Keratinocyte (primary cell): ENCODE measurements at regions not wholly inside any gene's neighbourhood (a gene's known extent, or its start where the extent isn't known, plus 50 kb on each side); places are given as distances from the start of the nearest gene placed in this dataset.

Experiments used
- DNase-seq: peaks from one replicate; pipeline ENCODE4 v3.0.0-alpha.2; 2011; ENCODE audit warnings: low read depth, missing footprints, low spot score
- FAIRE-seq: peaks from 2 replicates; lab custom pipeline; 2011; peaks lifted over from hg19 to GRCh38; lab: Jason Lieb, UNC
- H2AFZ ChIP-seq: 2 replicates; pipeline ENCODE4 v1.6.0; 2012; ENCODE audit warnings: low read length, control low read depth, inconsistent platforms; ENCODE audit not compliant: control insufficient read depth
- H3K27ac ChIP-seq: 2 replicates; pipeline ENCODE4 v1.5.1; 2011; ENCODE audit warnings: low read length; ENCODE audit not compliant: control insufficient read depth, insufficient read depth
- H3K27me3 ChIP-seq: 3 replicates; pipeline ENCODE4 v1.6.0; 2011; ENCODE audit warnings: low read length; ENCODE audit not compliant: control insufficient read depth, insufficient read depth; ENCODE audit errors: extremely low read depth
- H3K36me3 ChIP-seq, 2 experiments: 2 replicates in 1 of 2; 3 replicates in 1 of 2; pipeline ENCODE4 v1.5.1; 2011; ENCODE audit warnings: low read length in 2 of 2, mild to moderate bottlenecking in 1 of 2; ENCODE audit not compliant: control insufficient read depth in 2 of 2, insufficient read depth in 2 of 2; ENCODE audit errors: extremely low read depth in 1 of 2
- H3K4me1 ChIP-seq: 3 replicates; pipeline ENCODE4 v1.5.1; 2011; ENCODE audit warnings: low read length; ENCODE audit not compliant: control insufficient read depth, insufficient read depth; ENCODE audit errors: extremely low read depth
- H3K4me2 ChIP-seq: 3 replicates; pipeline ENCODE4 v1.6.0; 2011; ENCODE audit warnings: low read depth, low read length; ENCODE audit not compliant: control insufficient read depth, insufficient read depth; ENCODE audit errors: extremely low read depth
- H3K4me3 ChIP-seq, 3 experiments: fragments of 200-600 bp in 1 of 3; sonication (generic) in 1 of 3; 2 replicates in 2 of 3; 3 replicates in 1 of 3; pipeline ENCODE4 v1.5.1; 2011 to 2016; ENCODE audit warnings: low read length in 3 of 3, mild to moderate bottlenecking in 3 of 3, control low read depth in 2 of 3, inconsistent platforms in 1 of 3, low read depth in 1 of 3, mixed read lengths in 1 of 3, mixed run types in 1 of 3, moderate library complexity in 1 of 3; ENCODE audit not compliant: control insufficient read depth in 2 of 3, insufficient read depth in 2 of 3; ENCODE audit errors: extremely low read depth in 1 of 3
- H3K79me2 ChIP-seq: 2 replicates; pipeline ENCODE4 v1.6.0; 2012; ENCODE audit warnings: low read length; ENCODE audit not compliant: control insufficient read depth, insufficient read depth
- H3K9ac ChIP-seq: 3 replicates; pipeline ENCODE4 v1.6.0; 2011; ENCODE audit warnings: low read length; ENCODE audit not compliant: control insufficient read depth, insufficient read depth; ENCODE audit errors: extremely low read depth
- H3K9me1 ChIP-seq: 3 replicates; pipeline ENCODE4 v1.6.0; 2011; ENCODE audit warnings: low read length; ENCODE audit not compliant: control insufficient read depth, insufficient read depth; ENCODE audit errors: extremely low read depth
- H3K9me3 ChIP-seq: 2 replicates; pipeline ENCODE4 v1.5.1; 2012; ENCODE audit warnings: low read depth, low read length; ENCODE audit not compliant: control insufficient read depth
- H4K20me1 ChIP-seq: 3 replicates; pipeline ENCODE4 v1.6.0; 2011; ENCODE audit warnings: low read length; ENCODE audit not compliant: control insufficient read depth, insufficient read depth; ENCODE audit errors: extremely low read depth
- EZH2 ChIP-seq: IDR thresholded peaks from one replicate; pipeline ENCODE4 v1.6.1; 2012; ENCODE audit warnings: inconsistent platforms, mild to moderate bottlenecking, low read length, moderate library complexity
- dilution Hi-C: fragments of 300-500 bp; cut with MboI; formaldehyde crosslinking; loops from one replicate; pipeline ENCODE4 v1.7.0; 2020; ENCODE audit warnings: low sequenced_read_pairs; ENCODE audit not compliant: extremely low pct_ligation_motif_present
- TF ChIP-seq, protein P1 (sequence below), 3 experiments: IDR thresholded peaks in 1 of 3; conservative IDR thresholded peaks in 1 of 3; optimal IDR thresholded peaks in 1 of 3; 2 replicates in 2 of 3; 3 replicates in 1 of 3; pipeline versions ENCODE3 to v1.5.1; 2011; ENCODE audit warnings: low read length in 3 of 3, mild to moderate bottlenecking in 3 of 3, moderate library complexity in 2 of 3, control low read depth in 1 of 3, inconsistent platforms in 1 of 3; ENCODE audit not compliant: insufficient read depth in 2 of 3; ENCODE audit errors: extremely low read depth in 1 of 3

DNA sequence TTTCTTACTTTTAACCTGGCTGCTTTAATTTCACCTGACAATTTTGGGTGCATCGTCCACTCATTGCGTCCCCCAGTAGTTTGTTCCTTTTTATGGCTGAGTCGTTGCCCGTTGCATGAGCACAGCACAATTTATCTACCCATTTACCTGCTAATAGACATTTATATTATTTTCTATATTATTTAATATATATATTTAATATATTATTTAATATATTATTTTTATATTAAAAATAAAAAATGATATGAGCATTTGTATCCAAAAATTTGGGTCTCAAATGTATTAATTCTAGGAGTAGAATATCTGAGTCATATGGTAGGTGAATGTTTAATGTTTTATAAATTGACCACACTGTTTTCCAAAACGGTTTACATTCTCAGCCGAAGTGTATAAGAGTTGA lies 300.2 kb downstream of the THBS2 start:
- Histone ChIP-seq H3K4me2 (no peak overlapping the region), H3K9ac (no peak overlapping the region), H3K27me3 (peaks cover 5% of the 10 kb centered on the region), H3K9me1 (no peaks in the 10 kb centered on the region), H3K36me3 (no peaks in the 10 kb centered on the region), H3K4me1 (peaks cover 4% of the 10 kb centered on the region), H3K9me3 (no peaks in the 10 kb centered on the region), H3K79me2 (no peaks in the 10 kb centered on the region), H4K20me1 (no peaks in the 10 kb centered on the region), H3K27ac (no peak overlapping the region), H3K4me3 (no peak overlapping the region), H2AFZ (no peak overlapping the region)
- DNase-seq = no peak
- FAIRE-seq = no peak
- dilution Hi-C loops = no loop called here
- TF ChIP-seq, protein P1, sequence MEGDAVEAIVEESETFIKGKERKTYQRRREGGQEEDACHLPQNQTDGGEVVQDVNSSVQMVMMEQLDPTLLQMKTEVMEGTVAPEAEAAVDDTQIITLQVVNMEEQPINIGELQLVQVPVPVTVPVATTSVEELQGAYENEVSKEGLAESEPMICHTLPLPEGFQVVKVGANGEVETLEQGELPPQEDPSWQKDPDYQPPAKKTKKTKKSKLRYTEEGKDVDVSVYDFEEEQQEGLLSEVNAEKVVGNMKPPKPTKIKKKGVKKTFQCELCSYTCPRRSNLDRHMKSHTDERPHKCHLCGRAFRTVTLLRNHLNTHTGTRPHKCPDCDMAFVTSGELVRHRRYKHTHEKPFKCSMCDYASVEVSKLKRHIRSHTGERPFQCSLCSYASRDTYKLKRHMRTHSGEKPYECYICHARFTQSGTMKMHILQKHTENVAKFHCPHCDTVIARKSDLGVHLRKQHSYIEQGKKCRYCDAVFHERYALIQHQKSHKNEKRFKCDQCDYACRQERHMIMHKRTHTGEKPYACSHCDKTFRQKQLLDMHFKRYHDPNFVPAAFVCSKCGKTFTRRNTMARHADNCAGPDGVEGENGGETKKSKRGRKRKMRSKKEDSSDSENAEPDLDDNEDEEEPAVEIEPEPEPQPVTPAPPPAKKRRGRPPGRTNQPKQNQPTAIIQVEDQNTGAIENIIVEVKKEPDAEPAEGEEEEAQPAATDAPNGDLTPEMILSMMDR (optimal IDR thresholded peaks at IDR 0.05 in 1 of 3, IDR thresholded peaks at IDR 0.05 in 1 of 3, conservative IDR thresholded peaks at IDR 0.05 in 1 of 3; ENCODE audit: extremely low read depth in 1 of 3, insufficient read depth in 2 of 3, low read length in 3 of 3) = no peak
- TF ChIP-seq EZH2 = no peak

GRCh38 chr6:168951217-168951616 lies 302.4 kb downstream of the THBS2 start:
- Histone ChIP-seq H3K9me3 (no peaks in the 10 kb centered on the region), H2AFZ (no peak overlapping the region), H3K9ac (no peak overlapping the region), H3K4me1 (peaks cover 7% of the 10 kb centered on the region), H3K36me3 (no peaks in the 10 kb centered on the region), H3K27ac (no peak overlapping the region), H4K20me1 (no peaks in the 10 kb centered on the region), H3K27me3 (peaks cover 9% of the 10 kb centered on the region), H3K4me3 (no peak overlapping the region), H3K4me2 (no peak overlapping the region), H3K9me1 (no peaks in the 10 kb centered on the region), H3K79me2 (no peaks in the 10 kb centered on the region)
- TF ChIP-seq, protein P1 (optimal IDR thresholded peaks at IDR 0.05 in 1 of 3, IDR thresholded peaks at IDR 0.05 in 1 of 3, conservative IDR thresholded peaks at IDR 0.05 in 1 of 3; ENCODE audit: extremely low read depth in 1 of 3, insufficient read depth in 2 of 3, low read length in 3 of 3) = no peak
- TF ChIP-seq EZH2 = no peak
- FAIRE-seq = no peak
- no peak for DNase-seq
- dilution Hi-C loops = no loop called here
